ENCODE measurements at regions not wholly inside any gene's neighbourhood (a gene's known extent, or its start where the extent isn't known, plus 50 kb on each side); places are given as distances from the start of the nearest gene placed in this dataset.

DNA sequence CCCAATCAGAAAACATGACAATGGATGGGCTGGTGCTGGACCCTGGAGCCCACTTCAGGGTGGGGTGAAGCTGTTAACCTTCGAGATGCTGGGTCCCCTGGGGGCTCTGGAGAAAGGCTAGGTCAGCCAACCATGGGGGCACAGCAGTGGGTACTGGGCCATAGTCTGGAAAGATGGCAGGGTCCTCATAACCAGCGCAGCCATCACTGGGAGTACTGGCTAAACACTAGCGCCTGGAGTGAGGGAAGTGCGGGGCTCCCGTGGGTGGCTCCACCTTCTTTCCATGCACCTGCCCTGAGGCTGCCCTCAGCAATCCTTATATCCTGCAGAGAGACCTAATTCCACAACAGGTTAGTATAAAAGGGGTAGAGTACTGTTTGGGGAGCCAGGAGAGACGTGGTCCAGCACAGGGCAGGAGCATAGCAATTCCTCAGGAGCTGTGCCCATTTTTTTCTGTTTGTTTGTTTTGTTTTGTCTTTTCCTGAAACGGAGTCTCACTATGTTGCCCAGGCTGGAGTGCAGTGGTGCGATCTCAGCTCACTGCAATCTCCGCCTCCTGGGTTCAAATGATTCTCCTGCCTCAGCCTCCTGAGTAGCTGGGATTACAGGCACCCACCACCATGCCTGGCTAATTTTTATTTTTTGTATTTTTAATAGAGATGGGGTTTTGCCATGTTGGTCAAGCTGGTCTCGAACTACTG, 122.6 kb upstream of the MEF2A start:
- ChIA-PET CTCF (interaction anchor here (2.6 to 3.0 kb wide), 2 partner anchors 15 to 261 kb away, joined by 6 to 13 read pairs; no protein-coding TSS in a partner anchor), POLR2A (no interaction called here)
- Histone ChIP-seq H3K27me3 (ENCODE audit: control insufficient read depth, insufficient read depth, low read length) (no peaks in the 10 kb centered on the region), H3K36me3 (ENCODE audit: control insufficient read depth, insufficient read depth, low read length) (no peaks in the 10 kb centered on the region), H3K4me3 (ENCODE audit: low read depth, low read length) (no peak overlapping the region)
- DNase-seq (ENCODE audit: low read depth), result no peak
- TF ChIP-seq, protein P1, sequence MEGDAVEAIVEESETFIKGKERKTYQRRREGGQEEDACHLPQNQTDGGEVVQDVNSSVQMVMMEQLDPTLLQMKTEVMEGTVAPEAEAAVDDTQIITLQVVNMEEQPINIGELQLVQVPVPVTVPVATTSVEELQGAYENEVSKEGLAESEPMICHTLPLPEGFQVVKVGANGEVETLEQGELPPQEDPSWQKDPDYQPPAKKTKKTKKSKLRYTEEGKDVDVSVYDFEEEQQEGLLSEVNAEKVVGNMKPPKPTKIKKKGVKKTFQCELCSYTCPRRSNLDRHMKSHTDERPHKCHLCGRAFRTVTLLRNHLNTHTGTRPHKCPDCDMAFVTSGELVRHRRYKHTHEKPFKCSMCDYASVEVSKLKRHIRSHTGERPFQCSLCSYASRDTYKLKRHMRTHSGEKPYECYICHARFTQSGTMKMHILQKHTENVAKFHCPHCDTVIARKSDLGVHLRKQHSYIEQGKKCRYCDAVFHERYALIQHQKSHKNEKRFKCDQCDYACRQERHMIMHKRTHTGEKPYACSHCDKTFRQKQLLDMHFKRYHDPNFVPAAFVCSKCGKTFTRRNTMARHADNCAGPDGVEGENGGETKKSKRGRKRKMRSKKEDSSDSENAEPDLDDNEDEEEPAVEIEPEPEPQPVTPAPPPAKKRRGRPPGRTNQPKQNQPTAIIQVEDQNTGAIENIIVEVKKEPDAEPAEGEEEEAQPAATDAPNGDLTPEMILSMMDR (IDR thresholded peaks at IDR 0.05; ENCODE audit: insufficient read depth, low read depth, low read length), result no peak

DNA sequence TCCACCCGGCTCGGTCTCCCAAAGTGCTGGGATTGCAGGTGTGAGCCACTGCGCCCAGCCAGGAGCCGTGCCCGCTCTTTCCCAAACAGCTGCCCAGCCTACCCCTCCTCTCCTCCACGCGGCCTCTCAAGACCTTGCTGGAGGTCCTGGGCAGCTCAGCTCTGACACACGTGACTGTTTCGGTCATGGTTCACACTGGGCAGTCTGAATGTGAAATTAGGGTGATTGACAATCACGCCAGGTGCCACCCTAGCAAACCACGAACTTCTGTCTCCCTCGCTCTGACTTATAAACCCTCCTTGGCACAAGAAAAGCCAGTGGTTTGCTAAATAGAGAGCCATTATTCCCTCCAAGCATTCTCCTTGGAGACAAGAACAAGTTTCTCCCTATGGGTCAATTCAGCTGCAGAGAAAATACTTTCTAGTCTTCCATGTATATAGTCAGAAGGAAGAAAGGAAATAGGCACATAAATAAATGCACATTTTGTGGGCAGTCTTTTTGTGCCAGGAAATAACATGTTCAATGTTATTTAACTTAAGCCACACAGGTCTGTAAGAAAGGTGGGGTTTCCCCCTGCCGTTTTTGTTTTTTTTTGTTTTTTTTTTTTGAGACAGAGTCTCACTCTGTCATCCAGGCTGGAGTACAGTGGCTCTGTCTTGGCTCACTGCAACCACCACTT, 121.9 kb upstream of the MEF2A start:
- POLR2A ChIA-PET, result no interaction called here
- no peak for DNase-seq (ENCODE audit: low read depth)
- no peak overlapping the region for H3K4me3 ChIP-seq (ENCODE audit: low read depth, low read length)
- TF ChIP-seq, protein P1 (IDR thresholded peaks at IDR 0.05; ENCODE audit: insufficient read depth, low read depth, low read length), result no peak
- no peaks in the 10 kb centered on the region for H3K27me3 ChIP-seq (ENCODE audit: control insufficient read depth, insufficient read depth, low read length)
- CTCF ChIA-PET, result interaction anchor here (3.0 kb wide), 1 partner anchor 260 kb away, joined by 13 read pairs; no protein-coding TSS in a partner anchor
- no peaks in the 10 kb centered on the region for H3K36me3 ChIP-seq (ENCODE audit: control insufficient read depth, insufficient read depth, low read length)

DNA sequence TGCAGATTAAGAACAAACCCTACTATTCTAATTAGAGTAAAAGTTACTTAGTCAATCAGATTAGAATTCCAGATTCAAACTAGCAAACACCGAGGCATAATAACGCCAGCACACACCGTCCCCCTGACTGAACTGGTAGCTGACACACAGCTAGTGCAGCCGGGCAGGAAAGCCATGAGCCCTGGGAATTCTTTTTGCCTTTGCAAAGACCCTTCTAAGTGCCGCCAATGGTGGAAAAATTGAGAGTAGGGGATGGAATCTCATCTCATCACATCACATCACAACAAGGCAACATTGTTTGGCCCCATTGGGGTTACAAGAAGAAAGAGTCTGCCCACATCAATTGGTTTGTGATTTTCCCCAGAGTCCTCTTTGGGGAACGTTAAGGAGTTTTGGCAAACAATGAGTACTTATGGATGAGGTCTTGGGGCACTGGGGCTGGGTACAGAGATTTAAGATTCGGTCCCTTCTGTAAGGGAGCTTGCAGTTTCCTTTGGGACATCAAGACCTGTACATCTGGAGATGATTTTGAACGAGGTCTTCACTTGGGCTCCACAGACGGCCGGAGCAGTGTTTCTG, 120.4 kb upstream of the MEF2A start:
- ChIA-PET POLR2A (no interaction called here), CTCF (interaction anchor here (0.6 to 1.0 kb wide), 2 partner anchors 10 to 830 kb away, joined by 3 read pairs; no protein-coding TSS in a partner anchor)

DNA sequence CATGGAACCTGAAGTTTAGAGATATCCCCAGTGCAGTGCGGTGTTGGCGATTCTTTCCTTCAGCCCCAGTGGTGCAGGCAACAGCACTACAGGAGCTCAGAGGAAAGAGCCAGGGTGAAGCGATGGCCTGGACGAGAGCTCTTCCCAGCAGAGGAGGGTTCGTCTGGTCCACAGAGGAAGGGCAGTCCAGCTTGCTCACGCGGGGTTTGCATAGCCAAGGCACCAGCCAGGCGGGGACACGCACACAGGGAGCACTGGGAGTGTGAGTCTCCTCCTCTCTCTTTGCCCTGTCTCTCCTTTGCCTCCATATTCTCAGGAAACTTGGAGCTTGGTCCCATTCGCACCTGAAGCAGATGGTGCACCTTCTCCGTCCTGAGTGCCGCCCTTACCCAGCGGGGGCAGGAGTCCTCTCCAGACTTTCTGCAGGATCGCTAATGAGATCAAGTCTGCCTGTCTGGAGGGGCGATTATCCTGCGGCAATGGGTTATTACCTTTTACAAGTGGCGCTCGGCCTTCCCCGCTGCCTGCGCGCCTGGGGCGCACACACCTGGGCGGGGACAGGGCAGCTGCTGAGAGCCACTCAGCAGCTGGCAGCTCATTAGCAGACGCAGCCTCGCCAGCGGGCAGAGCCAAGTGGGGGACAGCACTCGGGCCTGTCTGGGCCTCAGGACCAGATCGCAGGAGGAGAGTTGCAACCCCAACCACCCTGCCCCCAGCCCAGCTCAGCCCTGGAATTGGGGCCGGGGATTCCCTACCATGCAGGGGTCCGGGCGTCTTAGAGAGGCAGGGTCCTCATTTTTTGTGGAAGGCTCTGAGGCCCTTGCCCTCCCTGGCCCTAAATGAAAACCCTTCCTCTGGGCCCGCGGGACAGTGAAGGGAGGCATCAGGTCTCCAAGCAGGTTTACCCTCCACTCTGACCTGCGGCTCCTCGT, 119.0 kb upstream of the MEF2A start:
- POLR2A ChIA-PET, result no interaction called here
- CTCF ChIA-PET, result no interaction called here
- TF ChIP-seq, protein P1 (IDR thresholded peaks at IDR 0.05; ENCODE audit: insufficient read depth, low read depth, low read length), result no peak
- Histone ChIP-seq H3K36me3 (ENCODE audit: control insufficient read depth, insufficient read depth, low read length) (no peaks in the 10 kb centered on the region), H3K4me3 (ENCODE audit: low read depth, low read length) (no peak overlapping the region), H3K27me3 (ENCODE audit: control insufficient read depth, insufficient read depth, low read length) (no peaks in the 10 kb centered on the region)
- no peak for DNase-seq (ENCODE audit: low read depth)

More for the DNA sequence above, 120.4 kb upstream of the MEF2A start:
- Histone ChIP-seq H3K27me3 (ENCODE audit: control insufficient read depth, insufficient read depth, low read length) (no peaks in the 10 kb centered on the region), H3K4me3 (ENCODE audit: low read depth, low read length) (no peak overlapping the region), H3K36me3 (ENCODE audit: control insufficient read depth, insufficient read depth, low read length) (no peaks in the 10 kb centered on the region)
- TF ChIP-seq, protein P1 (IDR thresholded peaks at IDR 0.05; ENCODE audit: insufficient read depth, low read depth, low read length), result no peak
- DNase-seq (ENCODE audit: low read depth), result no peak

All from BJ (cell line).